IPS-NIHi11 (cell line): ENCODE measurements at regions not wholly inside any gene's neighbourhood (a gene's known extent, or its start where the extent isn't known, plus 50 kb on each side); places are given as distances from the start of the nearest gene placed in this dataset.

Experiments
- DNase-seq: peaks from one replicate; pipeline ENCODE4 v3.0.0; 2012; ENCODE audit warnings: mixed read lengths, low spot score

GRCh38 chrY:4483693-4484092, 516.4 kb upstream of the PCDH11Y start:
- peak; percentile 1 for DNase-seq
